ENCODE measurements at regions not wholly inside any gene's neighbourhood (a gene's known extent, or its start where the extent isn't known, plus 50 kb on each side); places are given as distances from the start of the nearest gene placed in this dataset.

GRCh38 chr9:80698725-80699410 lies 990.5 kb downstream of the TLE1 start:
- DNase-seq, result no peak
- Histone ChIP-seq H3K4me1 (peaks cover 0 to 15% (median 0%) of the 10 kb centered on the region in 12 donors), H3K27ac (no peak overlapping the region), H3K36me3 (no peaks in the 10 kb centered on the region), H3K4me3 (no peak overlapping the region), H3K9me3 (peaks cover 0 to 5% (median 0%) of the 10 kb centered on the region in 12 donors), H3K27me3 (no peaks in the 10 kb centered on the region)
- WGBS, 4 donors, result 71 to 80% (median 76%) methylated on average over 2 of the region's 2 CpGs
- no peak for ATAC-seq
- intact Hi-C loops (cut with DNase I), result no loop called here
- no peak for TF ChIP-seq CTCF (IDR thresholded peaks at IDR 0.05)
- no peak for TF ChIP-seq POLR2A (IDR thresholded peaks at IDR 0.05)

GRCh38 chr9:80692751-80693150 lies 996.6 kb downstream of the TLE1 start:
- DNase-seq (no peak), ATAC-seq (no peak)
- Histone ChIP-seq H3K36me3 (no peaks in the 10 kb centered on the region), H3K4me3 (no peak overlapping the region), H3K9me3 (peaks cover 0 to 17% (median 0%) of the 10 kb centered on the region in 12 donors), H3K4me1 (no peaks in the 10 kb centered on the region), H3K27me3 (no peaks in the 10 kb centered on the region), H3K27ac (no peak overlapping the region)
- intact Hi-C loops (cut with DNase I), result no loop called here
- TF ChIP-seq CTCF (IDR thresholded peaks at IDR 0.05) (no peak), POLR2A (IDR thresholded peaks at IDR 0.05) (no peak)

- Histone ChIP-seq H3K4me1 (no peaks in the 10 kb centered on the region), H3K4me3 (no peak overlapping the region), H3K9me3 (peaks cover 0 to 17% (median 0%) of the 10 kb centered on the region in 12 donors), H3K36me3 (no peaks in the 10 kb centered on the region), H3K27ac (no peak overlapping the region), H3K27me3 (no peaks in the 10 kb centered on the region)
- ATAC-seq (peak in 1 of 4 donors; percentile 31), DNase-seq (no peak)
- TF ChIP-seq CTCF (IDR thresholded peaks at IDR 0.05), result no peak
- no peak for TF ChIP-seq POLR2A (IDR thresholded peaks at IDR 0.05)
- intact Hi-C loops (cut with DNase I), result no loop called here
These were observed 998.1 kb downstream of the TLE1 start for GRCh38 chr9:80691229-80691628.

- TF ChIP-seq POLR2A (IDR thresholded peaks at IDR 0.05), result no peak
- no peak for TF ChIP-seq CTCF (IDR thresholded peaks at IDR 0.05)
- Histone ChIP-seq H3K4me1 (no peaks in the 10 kb centered on the region), H3K27ac (peak overlapping the region in 2 of 12 donors; percentile 25 to 58), H3K4me3 (no peak overlapping the region), H3K27me3 (no peaks in the 10 kb centered on the region), H3K9me3 (peaks cover 0 to 17% (median 0%) of the 10 kb centered on the region in 12 donors), H3K36me3 (no peaks in the 10 kb centered on the region)
- intact Hi-C loops (cut with DNase I), result no loop called here
- 45 to 71% (median 63%) methylated on average over 5 to 6 of the region's 6 CpGs for WGBS, 4 donors
- ATAC-seq (peak in 1 of 4 donors; percentile 54), DNase-seq (peak in 2 of 5 donors; percentile 17 to 19)
These were observed 998.9 kb downstream of the TLE1 start for GRCh38 chr9:80690349-80690939.
